SKM-1 (cell line): ENCODE measurements at regions not wholly inside any gene's neighbourhood (a gene's known extent, or its start where the extent isn't known, plus 50 kb on each side); places are given as distances from the start of the nearest gene placed in this dataset.
A peak's percentile ranks its signal among the peaks of the same experiment; 100 is the strongest.
"Not testable (repeated sequence)": the region's sequence is repeated elsewhere in the genome, so short reads cannot be mapped to it uniquely, and the experiment has no call there.

ENCODE experiments used
- DNase-seq: peaks from one replicate; lab custom pipeline; 2025; ENCODE audit not compliant: unreplicated experiment; lab: John Stamatoyannopoulos, UW

DNA sequence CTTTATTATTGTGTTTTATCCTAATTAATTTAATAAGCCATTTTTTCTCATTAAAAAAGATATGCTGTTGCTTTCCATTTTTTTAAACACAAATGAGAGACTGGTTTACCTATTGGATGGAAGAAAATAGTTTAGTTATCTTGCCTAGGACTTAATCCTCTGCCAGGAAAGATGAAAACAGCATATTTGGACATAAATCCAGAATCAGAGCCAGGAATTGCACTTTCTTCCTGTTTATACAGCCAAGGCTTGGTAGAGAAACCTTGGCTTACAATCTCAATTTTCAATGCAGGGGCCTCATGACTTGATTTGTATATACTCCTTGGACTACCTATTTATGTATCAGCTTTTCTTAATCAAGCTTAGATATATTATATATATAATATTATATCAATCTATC is 618.8 kb upstream of the SEMA3D start:
- DNase-seq: no peak

GRCh38 chr7:85805249-85805648 is 618.4 kb upstream of the SEMA3D start:
- no peak for DNase-seq

- no peak for DNase-seq
These were observed 615.4 kb upstream of the SEMA3D start for GRCh38 chr7:85802211-85802610.

DNA sequence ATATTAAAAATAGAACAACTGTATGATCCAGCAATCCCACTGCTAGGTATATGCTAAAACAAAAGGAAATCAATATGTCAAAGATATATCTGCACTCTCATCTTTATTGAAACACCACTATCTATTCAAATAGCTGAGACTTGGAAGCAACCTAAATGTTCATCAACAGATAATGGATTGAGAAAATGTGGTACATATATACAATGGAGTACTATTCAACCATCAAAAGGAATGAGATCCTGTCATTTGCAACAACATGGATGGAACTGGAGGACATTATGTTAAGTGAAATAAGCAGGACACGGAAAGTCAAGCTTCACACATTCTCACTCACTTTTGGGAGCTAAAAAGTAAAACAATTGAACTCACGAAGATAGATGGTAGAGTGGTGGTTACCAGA is 610.1 kb upstream of the SEMA3D start:
- no peak for DNase-seq

- not testable (repeated sequence) for DNase-seq
These were observed 604.2 kb upstream of the SEMA3D start for GRCh38 chr7:85791098-85791497.

GRCh38 chr7:85781606-85782005 is 594.8 kb upstream of the SEMA3D start:
- no peak for DNase-seq

- DNase-seq: no peak
These were observed 590.0 kb upstream of the SEMA3D start for GRCh38 chr7:85776691-85777345.

- no peak for DNase-seq
These were observed 588.6 kb upstream of the SEMA3D start for GRCh38 chr7:85775431-85775830.

- DNase-seq: no peak
These were observed 588.1 kb upstream of the SEMA3D start for GRCh38 chr7:85774986-85775385.

GRCh38 chr7:85773116-85773728 is 586.4 kb upstream of the SEMA3D start:
- no peak for DNase-seq

DNA sequence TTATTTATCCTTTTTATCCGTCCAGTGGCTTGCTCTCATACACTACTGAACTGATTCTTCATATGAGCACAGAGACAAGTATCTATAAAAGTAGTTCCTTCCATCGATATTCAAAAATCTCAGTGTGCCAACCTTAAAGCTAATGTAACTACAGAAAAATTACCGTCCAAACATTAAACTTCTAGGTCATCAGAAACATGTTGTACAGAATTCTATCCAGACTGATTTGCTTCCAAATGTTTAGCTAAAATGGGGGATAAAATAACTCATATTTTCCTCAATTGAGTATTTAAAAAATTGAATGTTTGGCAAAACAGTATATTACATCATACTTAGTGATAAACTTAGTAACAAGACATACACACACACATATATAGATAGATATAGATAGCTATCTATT is 584.7 kb upstream of the SEMA3D start:
- DNase-seq: no peak

DNA sequence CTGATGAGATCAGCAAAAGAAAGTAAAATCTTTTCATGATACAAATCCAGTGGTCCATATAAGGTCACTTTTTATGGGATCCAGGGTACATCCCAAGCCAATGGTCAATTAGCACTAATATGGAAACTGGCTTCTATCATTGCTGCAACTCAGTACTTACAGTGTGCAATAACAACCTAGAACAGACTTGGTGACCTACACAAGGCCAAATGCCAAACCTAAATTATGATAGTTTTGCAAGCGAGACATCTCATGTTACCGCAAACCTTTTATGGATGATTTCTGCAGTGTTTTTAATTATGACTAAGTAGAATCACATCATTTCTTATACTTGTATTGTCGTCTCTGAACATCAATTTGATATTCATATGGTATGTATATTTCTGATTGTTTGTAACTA is 583.5 kb upstream of the SEMA3D start:
- DNase-seq: no peak

GRCh38 chr7:85765698-85766298 is 578.9 kb upstream of the SEMA3D start:
- DNase-seq: no peak

- DNase-seq: no peak
These were observed 577.2 kb upstream of the SEMA3D start for GRCh38 chr7:85764034-85764433.

- DNase-seq: no peak
These were observed 570.5 kb upstream of the SEMA3D start for GRCh38 chr7:85757348-85757747.

DNA sequence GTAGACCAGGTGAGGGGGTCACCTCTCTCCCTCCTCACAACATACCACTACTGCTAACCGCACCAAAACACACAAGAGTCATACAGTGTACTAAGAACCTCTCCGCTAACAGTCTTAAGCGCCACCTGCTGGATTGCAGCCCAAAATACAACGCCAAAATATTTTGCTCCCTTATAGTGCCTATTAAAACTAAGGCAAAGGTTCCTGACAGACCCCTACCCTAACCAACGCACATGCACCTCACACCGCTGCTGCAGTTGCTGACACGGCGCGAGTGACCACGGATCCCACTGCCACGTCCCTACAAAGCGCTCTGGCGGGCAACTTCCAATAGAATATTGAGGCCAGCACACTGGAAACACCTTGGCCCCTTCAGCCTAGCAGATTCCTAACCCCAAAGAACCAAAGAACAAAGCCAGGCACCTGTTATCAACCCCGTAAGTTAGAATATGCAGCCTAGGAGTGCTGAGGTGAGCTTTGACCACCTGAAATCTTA is 563.6 kb upstream of the SEMA3D start:
- peak; percentile 24 for DNase-seq

- DNase-seq: no peak
These were observed 563.0 kb upstream of the SEMA3D start for GRCh38 chr7:85749696-85750453.

- DNase-seq: no peak
These were observed 562.0 kb upstream of the SEMA3D start for GRCh38 chr7:85748861-85749260.

- no peak for DNase-seq
These were observed 550.6 kb upstream of the SEMA3D start for GRCh38 chr7:85737426-85737825.

GRCh38 chr7:85736085-85736484 is 549.2 kb upstream of the SEMA3D start:
- DNase-seq: no peak

DNA sequence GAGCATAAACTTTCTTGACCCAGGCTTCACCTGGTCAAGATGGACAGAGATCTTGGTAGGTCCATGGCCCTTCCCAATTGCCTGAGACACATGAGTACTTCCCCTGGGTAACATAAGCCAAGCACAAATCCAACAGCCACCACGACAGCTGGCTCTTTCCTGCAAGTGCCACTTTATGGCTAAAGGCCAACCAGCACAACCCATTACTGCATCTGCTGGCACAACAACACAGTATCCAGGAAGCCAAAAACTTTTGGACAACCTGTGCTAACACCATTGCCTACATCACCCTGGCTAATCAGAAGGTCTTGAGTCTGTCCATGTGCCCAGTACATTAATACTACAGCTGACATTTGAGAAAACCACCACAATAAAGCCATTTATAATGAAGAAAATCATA is 548.0 kb upstream of the SEMA3D start:
- no peak for DNase-seq
